GM19193 (cell line): ENCODE measurements at regions not wholly inside any gene's neighbourhood (a gene's known extent, or its start where the extent isn't known, plus 50 kb on each side); places are given as distances from the start of the nearest gene placed in this dataset.

Source experiments
- POLR2A ChIP-seq: IDR thresholded peaks from 4 replicates; pipeline ENCODE4 v1.6.1; 2011; ENCODE audit not compliant: insufficient read depth, insufficient read length; ENCODE audit errors: extremely low read depth

GRCh38 chr12:68387338-68387737, 55.2 kb upstream of the MDM1 start:
- TF ChIP-seq POLR2A: no peak

GRCh38 chr12:68389305-68389704, 57.1 kb upstream of the MDM1 start:
- TF ChIP-seq POLR2A: no peak

- TF ChIP-seq POLR2A: no peak
Measured at GRCh38 chr12:68391937-68392336, 59.8 kb upstream of the MDM1 start.

- no peak for TF ChIP-seq POLR2A
Measured at GRCh38 chr12:68392376-68392775, 60.2 kb upstream of the MDM1 start.

GRCh38 chr12:68393417-68393816, 61.3 kb upstream of the MDM1 start:
- TF ChIP-seq POLR2A: no peak

- no peak for TF ChIP-seq POLR2A
Measured at GRCh38 chr12:68397566-68398158, 65.5 kb upstream of the MDM1 start.

GRCh38 chr12:68400226-68400829, 68.2 kb upstream of the MDM1 start:
- TF ChIP-seq POLR2A: no peak

- TF ChIP-seq POLR2A: no peak
Measured at GRCh38 chr12:68402422-68402821, 70.3 kb upstream of the MDM1 start.

GRCh38 chr12:68403296-68403695, 71.1 kb upstream of the MDM1 start:
- no peak for TF ChIP-seq POLR2A

GRCh38 chr12:68403711-68404110, 71.5 kb upstream of the MDM1 start:
- TF ChIP-seq POLR2A: no peak

- no peak for TF ChIP-seq POLR2A
Measured at GRCh38 chr12:68405343-68405781, 73.2 kb upstream of the MDM1 start.

GRCh38 chr12:68406134-68406576, 74.0 kb upstream of the MDM1 start:
- no peak for TF ChIP-seq POLR2A

GRCh38 chr12:68406911-68407310, 74.7 kb upstream of the MDM1 start:
- no peak for TF ChIP-seq POLR2A

GRCh38 chr12:68410018-68410660, 78.0 kb upstream of the MDM1 start:
- no peak for TF ChIP-seq POLR2A

GRCh38 chr12:68411371-68411770, 79.2 kb upstream of the MDM1 start:
- TF ChIP-seq POLR2A: no peak

- TF ChIP-seq POLR2A: no peak
Measured at GRCh38 chr12:68414988-68415387, 82.8 kb upstream of the MDM1 start.

- TF ChIP-seq POLR2A: no peak
Measured at GRCh38 chr12:68416350-68416749, 84.2 kb upstream of the MDM1 start.

- TF ChIP-seq POLR2A: no peak
Measured at GRCh38 chr12:68416826-68417225, 84.7 kb upstream of the MDM1 start.
